GM19328 (cell line): ENCODE measurements at regions not wholly inside any gene's neighbourhood (a gene's known extent, or its start where the extent isn't known, plus 50 kb on each side); places are given as distances from the start of the nearest gene placed in this dataset.

Experiments used
- ATAC-seq: cut with Tn5 transposase; IDR thresholded peaks from one replicate; pipeline ENCODE4 v1.9.1; 2021; ENCODE audit warnings: mild to moderate bottlenecking, moderate library complexity; ENCODE audit not compliant: unreplicated experiment

DNA sequence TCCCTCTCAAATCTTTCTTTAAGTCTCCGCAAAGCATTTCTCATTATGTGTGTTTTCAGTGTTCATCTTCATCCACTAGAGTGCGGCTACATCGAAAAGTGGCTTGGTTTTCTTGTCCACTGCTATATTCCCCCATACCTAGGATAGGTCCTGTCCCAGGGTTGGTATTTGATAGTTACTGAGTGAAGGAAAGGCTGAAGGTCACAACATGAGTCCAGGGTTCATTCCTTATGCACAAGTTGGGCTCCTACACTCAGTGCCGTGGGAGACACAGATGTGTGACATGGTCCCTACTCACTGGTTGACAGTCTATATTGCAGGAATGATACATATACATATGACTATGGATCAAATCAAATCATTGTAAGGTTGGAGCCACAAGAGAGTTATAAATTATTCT, 55.4 kb upstream of the RELL1 start:
- ATAC-seq: no peak

DNA sequence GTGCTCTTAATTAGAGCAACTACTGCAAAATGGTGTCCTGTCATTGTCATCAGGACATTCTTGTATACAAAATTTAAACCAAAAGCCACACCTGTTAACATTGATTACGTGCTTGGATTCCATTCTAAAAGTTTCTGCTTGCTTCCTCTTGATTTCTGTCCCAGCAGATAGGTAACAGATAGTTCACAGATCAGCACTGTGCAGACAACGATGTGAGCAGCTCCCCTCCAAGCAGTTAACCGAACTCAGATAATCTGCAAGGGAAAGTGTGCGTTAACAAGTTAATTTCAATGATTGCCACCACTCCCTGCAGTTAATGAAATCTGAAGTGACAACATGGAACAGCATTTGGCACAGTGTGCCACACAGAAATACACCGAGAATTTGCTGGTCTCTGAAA, 54.4 kb upstream of the RELL1 start:
- ATAC-seq: no peak

DNA sequence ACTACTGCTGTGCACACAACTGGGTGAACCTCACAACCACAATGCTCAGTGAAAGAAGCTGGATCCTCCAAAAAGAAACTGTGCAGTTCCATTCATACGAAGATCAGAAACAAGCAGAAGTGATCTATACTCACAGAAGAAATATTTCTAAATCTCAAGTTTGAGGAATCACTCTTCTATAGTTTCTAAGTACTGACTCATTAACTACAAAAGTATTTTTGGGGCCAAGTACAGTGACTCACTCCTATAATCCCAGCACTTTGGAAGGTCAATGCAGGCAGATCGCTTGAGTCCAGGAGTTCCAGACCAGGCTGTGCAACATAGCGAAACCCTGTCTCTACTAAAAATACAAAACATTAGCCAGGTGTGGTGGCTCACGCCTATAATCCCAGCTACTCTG, 51.3 kb upstream of the RELL1 start:
- ATAC-seq: no peak
